HL-60 (cell line): ENCODE measurements at regions not wholly inside any gene's neighbourhood (a gene's known extent, or its start where the extent isn't known, plus 50 kb on each side); places are given as distances from the start of the nearest gene placed in this dataset.

ENCODE experiments used
- CTCF ChIP-seq: IDR thresholded peaks from one replicate; pipeline ENCODE4 v1.5.1; 2011; ENCODE audit warnings: low read length, control low read depth, inconsistent platforms; ENCODE audit not compliant: insufficient read depth
- GABPA ChIP-seq: IDR thresholded peaks from 2 replicates; pipeline ENCODE4 v1.6.1; 2012; ENCODE audit warnings: low read depth
- POLR2AphosphoS5 ChIP-seq: IDR thresholded peaks from 2 replicates; pipeline ENCODE4 v1.6.1; 2012; ENCODE audit warnings: low read depth
- SPI1 ChIP-seq: IDR thresholded peaks from 2 replicates; pipeline ENCODE4 v1.6.1; 2012; ENCODE audit warnings: low read depth, mild to moderate bottlenecking, borderline replicate concordance

GRCh38 chr2:234577191-234577590 lies 80.3 kb upstream of the ARL4C start:
- TF ChIP-seq CTCF (no peak), POLR2AphosphoS5 (no peak), GABPA (no peak), SPI1 (no peak)
